ENCODE measurements at regions not wholly inside any gene's neighbourhood (a gene's known extent, or its start where the extent isn't known, plus 50 kb on each side); places are given as distances from the start of the nearest gene placed in this dataset.

- no peak for TF ChIP-seq CTCF (IDR thresholded peaks at IDR 0.05; ENCODE audit: partially characterized antibody, unreplicated experiment)
- Mint-ChIP-seq H3K4me3 (ENCODE audit: unreplicated experiment) (no peak overlapping the region), H3K4me1 (ENCODE audit: low read depth, unreplicated experiment) (peaks cover 20% of the 10 kb centered on the region), H3K27me3 (ENCODE audit: unreplicated experiment) (peaks cover 3% of the 10 kb centered on the region), H3K36me3 (ENCODE audit: unreplicated experiment) (peaks cover 6% of the 10 kb centered on the region), H3K27ac (ENCODE audit: unreplicated experiment) (peak overlapping the region; percentile 45), H3K9me3 (ENCODE audit: unreplicated experiment) (peaks cover 5% of the 10 kb centered on the region)
- DNase-seq, result no peak
These were observed 408.2 kb upstream of the CELF2 start for GRCh38 chr10:10609379-10609955.

- no peak for DNase-seq
- Mint-ChIP-seq H3K27me3 (ENCODE audit: unreplicated experiment) (peaks cover 3% of the 10 kb centered on the region), H3K27ac (ENCODE audit: unreplicated experiment) (no peak overlapping the region), H3K4me1 (ENCODE audit: low read depth, unreplicated experiment) (peaks cover 20% of the 10 kb centered on the region), H3K4me3 (ENCODE audit: unreplicated experiment) (no peak overlapping the region), H3K9me3 (ENCODE audit: unreplicated experiment) (peaks cover 5% of the 10 kb centered on the region), H3K36me3 (ENCODE audit: unreplicated experiment) (peaks cover 6% of the 10 kb centered on the region)
- no peak for TF ChIP-seq CTCF (IDR thresholded peaks at IDR 0.05; ENCODE audit: partially characterized antibody, unreplicated experiment)
These were observed 407.5 kb upstream of the CELF2 start for GRCh38 chr10:10610171-10610570.

GRCh38 chr10:10612151-10612550 is 405.5 kb upstream of the CELF2 start:
- no peak overlapping the region for H3K4me3 Mint-ChIP-seq (ENCODE audit: unreplicated experiment)
- peaks cover 5% of the 10 kb centered on the region for H3K9me3 Mint-ChIP-seq (ENCODE audit: unreplicated experiment)
- H3K36me3 Mint-ChIP-seq (ENCODE audit: unreplicated experiment), result peaks cover 6% of the 10 kb centered on the region
- H3K27me3 Mint-ChIP-seq (ENCODE audit: unreplicated experiment), result peaks cover 3% of the 10 kb centered on the region
- H3K27ac Mint-ChIP-seq (ENCODE audit: unreplicated experiment), result no peak overlapping the region
- H3K4me1 Mint-ChIP-seq (ENCODE audit: low read depth, unreplicated experiment), result peaks cover 20% of the 10 kb centered on the region
- no peak for DNase-seq
- TF ChIP-seq CTCF (IDR thresholded peaks at IDR 0.05; ENCODE audit: partially characterized antibody, unreplicated experiment), result no peak

GRCh38 chr10:10613656-10614244 is 403.9 kb upstream of the CELF2 start:
- DNase-seq, result no peak
- no peak overlapping the region for H3K4me3 Mint-ChIP-seq (ENCODE audit: unreplicated experiment)
- H3K27ac Mint-ChIP-seq (ENCODE audit: unreplicated experiment), result no peak overlapping the region

More at GRCh38 chr10:10613656-10614244, 403.9 kb upstream of the CELF2 start:
- TF ChIP-seq CTCF (IDR thresholded peaks at IDR 0.05; ENCODE audit: partially characterized antibody, unreplicated experiment), result no peak
- H3K36me3 Mint-ChIP-seq (ENCODE audit: unreplicated experiment), result peaks cover 6% of the 10 kb centered on the region
- H3K27me3 Mint-ChIP-seq (ENCODE audit: unreplicated experiment), result peaks cover 3% of the 10 kb centered on the region
- peaks cover 5% of the 10 kb centered on the region for H3K9me3 Mint-ChIP-seq (ENCODE audit: unreplicated experiment)
- peaks cover 19% of the 10 kb centered on the region for H3K4me1 Mint-ChIP-seq (ENCODE audit: low read depth, unreplicated experiment)
